WTC11 (cell line): ENCODE measurements at regions not wholly inside any gene's neighbourhood (a gene's known extent, or its start where the extent isn't known, plus 50 kb on each side); places are given as distances from the start of the nearest gene placed in this dataset.

Source experiments
- ATAC-seq: fragments of 200-7000 bp; cut with Tn5 transposase; 2 replicates; pipeline ENCODE4 v1.10.0; 2021; ENCODE audit warnings: mild to moderate bottlenecking, moderate library complexity
- CTCF ChIA-PET: fragments of 300-600 bp; sonication (Branson Sonifier 250); formaldehyde crosslinking; loops from one replicate; lab custom pipeline; 2021; ENCODE audit warnings: antibody characterized with exemption; lab: Charles Lee
- POLR2A ChIA-PET: fragments of 350-600 bp; sonication (Branson Sonifier 250); formaldehyde crosslinking; loops from one replicate; lab custom pipeline; 2021; ENCODE audit warnings: antibody characterized with exemption; lab: Charles Lee
- DNase-seq: peaks from one replicate; pipeline ENCODE4 v3.0.0; 2021; ENCODE audit warnings: low spot score
- H3K27ac Mint-ChIP-seq: 2 replicates; pipeline ENCODE4 v1.8.0; 2021; ENCODE audit warnings: mixed read lengths
- H3K27me3 Mint-ChIP-seq: 2 replicates; pipeline ENCODE4 v1.8.0; 2021; ENCODE audit warnings: low read depth, mild to moderate bottlenecking, moderate library complexity, mixed read lengths
- H3K36me3 Mint-ChIP-seq: 2 replicates; pipeline ENCODE4 v1.8.0; 2021; ENCODE audit warnings: mixed read lengths
- H3K4me1 Mint-ChIP-seq: 2 replicates; pipeline ENCODE4 v1.8.0; 2022; ENCODE audit warnings: mixed read lengths
- H3K4me3 Mint-ChIP-seq: 2 replicates; pipeline ENCODE4 v1.8.0; 2021; ENCODE audit warnings: mild to moderate bottlenecking, moderate library complexity, mixed read lengths
- H3K9me3 Mint-ChIP-seq: 2 replicates; pipeline ENCODE4 v1.8.0; 2021; ENCODE audit warnings: mixed read lengths
- AFF4 ChIP-seq: sonication (generic); formaldehyde crosslinking; IDR thresholded peaks from 2 replicates; pipeline ENCODE4 v1.8.1; 2023; ENCODE audit warnings: mild to moderate bottlenecking, missing genetic modification reagents, borderline replicate concordance
- CBFB ChIP-seq: sonication (generic); formaldehyde crosslinking; IDR thresholded peaks from 2 replicates; pipeline ENCODE4 v1.8.1; 2022; ENCODE audit warnings: mild to moderate bottlenecking, low read depth, missing genetic modification reagents
- E2F4 ChIP-seq: sonication (generic); formaldehyde crosslinking; IDR thresholded peaks from 2 replicates; pipeline ENCODE4 v1.8.1; 2022; ENCODE audit warnings: low read depth, mild to moderate bottlenecking, moderate library complexity, missing genetic modification reagents, borderline replicate concordance
- FOXK1 ChIP-seq: sonication (generic); formaldehyde crosslinking; IDR thresholded peaks from 2 replicates; pipeline ENCODE4 v1.8.0; 2022; ENCODE audit warnings: mild to moderate bottlenecking, moderate library complexity, missing genetic modification reagents
- HMGA2 ChIP-seq: fragments of 250-450 bp; sonication (Bioruptor Pico); IDR thresholded peaks from 2 replicates; pipeline ENCODE4 v1.4.0; 2021; ENCODE audit warnings: mild to moderate bottlenecking, moderate library complexity
- OVOL2 ChIP-seq: fragments of 250-450 bp; sonication (Bioruptor Pico); IDR thresholded peaks from 2 replicates; pipeline ENCODE4 v1.9.0; 2021; ENCODE audit warnings: mild to moderate bottlenecking, borderline replicate concordance
- PRRX2 ChIP-seq: fragments of 250-450 bp; sonication (Bioruptor Pico); IDR thresholded peaks from 2 replicates; pipeline ENCODE4 v1.8.0; 2021; ENCODE audit warnings: mild to moderate bottlenecking
- RELA ChIP-seq: sonication (generic); formaldehyde crosslinking; IDR thresholded peaks from 2 replicates; pipeline ENCODE4 v1.8.1; 2022; ENCODE audit warnings: missing genetic modification reagents, mild to moderate bottlenecking, borderline replicate concordance
- SOX15 ChIP-seq: fragments of 250-450 bp; sonication (Bioruptor Pico); IDR thresholded peaks from 2 replicates; pipeline ENCODE4 v1.9.0; 2021; ENCODE audit warnings: mild to moderate bottlenecking
- TCF7 ChIP-seq: sonication (generic); formaldehyde crosslinking; IDR thresholded peaks from 2 replicates; pipeline ENCODE4 v1.8.0; 2022; ENCODE audit warnings: mild to moderate bottlenecking, low read depth, missing genetic modification reagents, moderate library complexity
- TEAD1 ChIP-seq: sonication (generic); formaldehyde crosslinking; IDR thresholded peaks from 2 replicates; pipeline ENCODE4 v1.8.0; 2022; ENCODE audit warnings: mild to moderate bottlenecking, missing genetic modification reagents
- TEAD4 ChIP-seq: sonication (generic); formaldehyde crosslinking; IDR thresholded peaks from 2 replicates; pipeline ENCODE4 v1.8.0; 2022; ENCODE audit warnings: mild to moderate bottlenecking, missing genetic modification reagents
- USF1 ChIP-seq: sonication (generic); formaldehyde crosslinking; IDR thresholded peaks from 2 replicates; pipeline ENCODE4 v1.8.0; 2022; ENCODE audit warnings: mild to moderate bottlenecking, missing genetic modification reagents
- ZNF416 ChIP-seq: fragments of 250-450 bp; sonication (Bioruptor Pico); IDR thresholded peaks from 2 replicates; pipeline ENCODE4 v1.9.0; 2021; ENCODE audit warnings: mild to moderate bottlenecking, inconsistent platforms
- TF ChIP-seq, protein P1 (sequence below): sonication (generic); formaldehyde crosslinking; IDR thresholded peaks from 2 replicates; pipeline ENCODE4 v1.8.1; 2022; ENCODE audit warnings: missing genetic modification reagents, borderline replicate concordance
- TF ChIP-seq, protein P2 (sequence below): sonication (generic); formaldehyde crosslinking; IDR thresholded peaks from 2 replicates; pipeline ENCODE4 v1.8.1; 2022; ENCODE audit warnings: low read depth, missing genetic modification reagents, borderline replicate concordance
- TF ChIP-seq, protein P3 (sequence below): sonication (generic); formaldehyde crosslinking; IDR thresholded peaks from 2 replicates; pipeline ENCODE4 v1.8.1; 2023; ENCODE audit warnings: mild to moderate bottlenecking, missing genetic modification reagents
- TF ChIP-seq, protein P4 (sequence below): sonication (generic); formaldehyde crosslinking; IDR thresholded peaks from 2 replicates; pipeline ENCODE4 v1.8.0; 2022; ENCODE audit warnings: missing genetic modification reagents
- TF ChIP-seq, protein P5 (sequence below): sonication (generic); formaldehyde crosslinking; IDR thresholded peaks from 2 replicates; pipeline ENCODE4 v1.8.1; 2022; ENCODE audit warnings: mild to moderate bottlenecking, moderate library complexity, missing genetic modification reagents

DNA sequence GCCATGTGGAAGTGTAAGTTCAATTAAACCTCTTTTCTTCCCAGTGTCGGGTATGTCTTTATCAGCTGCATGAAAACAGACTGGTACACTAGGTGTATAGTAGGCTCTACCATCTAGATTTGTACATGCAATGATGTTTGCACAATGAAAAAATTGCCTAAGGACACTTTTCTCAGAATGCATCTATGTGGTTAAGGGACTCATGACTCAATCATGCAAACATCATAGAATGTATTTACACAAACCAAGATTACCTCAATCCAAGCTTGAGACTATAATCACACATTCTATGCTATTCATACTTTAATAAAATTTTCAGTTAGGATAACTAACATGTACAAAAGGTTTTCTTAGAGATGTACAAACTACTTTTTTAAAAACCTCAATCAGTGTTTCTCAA, 1164.5 kb downstream of the CDH12 start:
- ChIA-PET POLR2A (no interaction called here), CTCF (no interaction called here)
- ATAC-seq (no peak), DNase-seq (no peak)
- Mint-ChIP-seq H3K4me1 (peaks cover 4% of the 10 kb centered on the region; the same call in 1 of the 2 replicates), H3K36me3 (no peaks in the 10 kb centered on the region), H3K9me3 (no peaks in the 10 kb centered on the region), H3K27me3 (no peaks in the 10 kb centered on the region), H3K27ac (no peak overlapping the region; the same call in 1 of the 2 replicates), H3K4me3 (no peak overlapping the region)
- no peak for TF ChIP-seq E2F4 (CRISPR knock-in tag)
- no peak for TF ChIP-seq SOX15 (CRISPR knock-in tag)
- no peak for TF ChIP-seq HMGA2 (CRISPR knock-in tag)
- TF ChIP-seq PRRX2 (CRISPR knock-in tag), result no peak
- TF ChIP-seq, protein P1, sequence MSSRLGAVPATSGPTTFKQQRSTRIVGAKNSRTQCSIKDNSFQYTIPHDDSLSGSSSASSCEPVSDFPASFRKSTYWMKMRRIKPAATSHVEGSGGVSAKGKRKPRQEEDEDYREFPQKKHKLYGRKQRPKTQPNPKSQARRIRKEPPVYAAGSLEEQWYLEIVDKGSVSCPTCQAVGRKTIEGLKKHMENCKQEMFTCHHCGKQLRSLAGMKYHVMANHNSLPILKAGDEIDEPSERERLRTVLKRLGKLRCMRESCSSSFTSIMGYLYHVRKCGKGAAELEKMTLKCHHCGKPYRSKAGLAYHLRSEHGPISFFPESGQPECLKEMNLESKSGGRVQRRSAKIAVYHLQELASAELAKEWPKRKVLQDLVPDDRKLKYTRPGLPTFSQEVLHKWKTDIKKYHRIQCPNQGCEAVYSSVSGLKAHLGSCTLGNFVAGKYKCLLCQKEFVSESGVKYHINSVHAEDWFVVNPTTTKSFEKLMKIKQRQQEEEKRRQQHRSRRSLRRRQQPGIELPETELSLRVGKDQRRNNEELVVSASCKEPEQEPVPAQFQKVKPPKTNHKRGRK, result no peak
- no peak for TF ChIP-seq TCF7
- TF ChIP-seq, protein P2, sequence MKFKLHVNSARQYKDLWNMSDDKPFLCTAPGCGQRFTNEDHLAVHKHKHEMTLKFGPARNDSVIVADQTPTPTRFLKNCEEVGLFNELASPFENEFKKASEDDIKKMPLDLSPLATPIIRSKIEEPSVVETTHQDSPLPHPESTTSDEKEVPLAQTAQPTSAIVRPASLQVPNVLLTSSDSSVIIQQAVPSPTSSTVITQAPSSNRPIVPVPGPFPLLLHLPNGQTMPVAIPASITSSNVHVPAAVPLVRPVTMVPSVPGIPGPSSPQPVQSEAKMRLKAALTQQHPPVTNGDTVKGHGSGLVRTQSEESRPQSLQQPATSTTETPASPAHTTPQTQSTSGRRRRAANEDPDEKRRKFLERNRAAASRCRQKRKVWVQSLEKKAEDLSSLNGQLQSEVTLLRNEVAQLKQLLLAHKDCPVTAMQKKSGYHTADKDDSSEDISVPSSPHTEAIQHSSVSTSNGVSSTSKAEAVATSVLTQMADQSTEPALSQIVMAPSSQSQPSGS (CRISPR knock-in tag), result no peak
- TF ChIP-seq, protein P3, sequence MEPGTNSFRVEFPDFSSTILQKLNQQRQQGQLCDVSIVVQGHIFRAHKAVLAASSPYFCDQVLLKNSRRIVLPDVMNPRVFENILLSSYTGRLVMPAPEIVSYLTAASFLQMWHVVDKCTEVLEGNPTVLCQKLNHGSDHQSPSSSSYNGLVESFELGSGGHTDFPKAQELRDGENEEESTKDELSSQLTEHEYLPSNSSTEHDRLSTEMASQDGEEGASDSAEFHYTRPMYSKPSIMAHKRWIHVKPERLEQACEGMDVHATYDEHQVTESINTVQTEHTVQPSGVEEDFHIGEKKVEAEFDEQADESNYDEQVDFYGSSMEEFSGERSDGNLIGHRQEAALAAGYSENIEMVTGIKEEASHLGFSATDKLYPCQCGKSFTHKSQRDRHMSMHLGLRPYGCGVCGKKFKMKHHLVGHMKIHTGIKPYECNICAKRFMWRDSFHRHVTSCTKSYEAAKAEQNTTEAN (CRISPR knock-in tag), result no peak
- TF ChIP-seq FOXK1 (CRISPR knock-in tag), result no peak
- no peak for TF ChIP-seq ZNF416

GRCh38 chr5:21687621-21688020, 1165.5 kb downstream of the CDH12 start:
- H3K9me3 Mint-ChIP-seq, result no peaks in the 10 kb centered on the region
- CTCF ChIA-PET, result no interaction called here
- H3K4me1 Mint-ChIP-seq, result peaks cover 4% of the 10 kb centered on the region; the same call in 1 of the 2 replicates
- POLR2A ChIA-PET, result no interaction called here
- H3K27me3 Mint-ChIP-seq, result no peaks in the 10 kb centered on the region
- ATAC-seq, result no peak
- no peak for DNase-seq
- H3K36me3 Mint-ChIP-seq, result no peaks in the 10 kb centered on the region
- H3K4me3 Mint-ChIP-seq, result no peak overlapping the region
- H3K27ac Mint-ChIP-seq, result no peak overlapping the region
- TF ChIP-seq RELA (no peak), AFF4 (CRISPR knock-in tag) (no peak), CBFB (CRISPR knock-in tag) (no peak), USF1 (no peak), ZNF416 (no peak), OVOL2 (no peak), TEAD4 (no peak), TEAD1 (CRISPR knock-in tag) (no peak)
- TF ChIP-seq, protein P4, sequence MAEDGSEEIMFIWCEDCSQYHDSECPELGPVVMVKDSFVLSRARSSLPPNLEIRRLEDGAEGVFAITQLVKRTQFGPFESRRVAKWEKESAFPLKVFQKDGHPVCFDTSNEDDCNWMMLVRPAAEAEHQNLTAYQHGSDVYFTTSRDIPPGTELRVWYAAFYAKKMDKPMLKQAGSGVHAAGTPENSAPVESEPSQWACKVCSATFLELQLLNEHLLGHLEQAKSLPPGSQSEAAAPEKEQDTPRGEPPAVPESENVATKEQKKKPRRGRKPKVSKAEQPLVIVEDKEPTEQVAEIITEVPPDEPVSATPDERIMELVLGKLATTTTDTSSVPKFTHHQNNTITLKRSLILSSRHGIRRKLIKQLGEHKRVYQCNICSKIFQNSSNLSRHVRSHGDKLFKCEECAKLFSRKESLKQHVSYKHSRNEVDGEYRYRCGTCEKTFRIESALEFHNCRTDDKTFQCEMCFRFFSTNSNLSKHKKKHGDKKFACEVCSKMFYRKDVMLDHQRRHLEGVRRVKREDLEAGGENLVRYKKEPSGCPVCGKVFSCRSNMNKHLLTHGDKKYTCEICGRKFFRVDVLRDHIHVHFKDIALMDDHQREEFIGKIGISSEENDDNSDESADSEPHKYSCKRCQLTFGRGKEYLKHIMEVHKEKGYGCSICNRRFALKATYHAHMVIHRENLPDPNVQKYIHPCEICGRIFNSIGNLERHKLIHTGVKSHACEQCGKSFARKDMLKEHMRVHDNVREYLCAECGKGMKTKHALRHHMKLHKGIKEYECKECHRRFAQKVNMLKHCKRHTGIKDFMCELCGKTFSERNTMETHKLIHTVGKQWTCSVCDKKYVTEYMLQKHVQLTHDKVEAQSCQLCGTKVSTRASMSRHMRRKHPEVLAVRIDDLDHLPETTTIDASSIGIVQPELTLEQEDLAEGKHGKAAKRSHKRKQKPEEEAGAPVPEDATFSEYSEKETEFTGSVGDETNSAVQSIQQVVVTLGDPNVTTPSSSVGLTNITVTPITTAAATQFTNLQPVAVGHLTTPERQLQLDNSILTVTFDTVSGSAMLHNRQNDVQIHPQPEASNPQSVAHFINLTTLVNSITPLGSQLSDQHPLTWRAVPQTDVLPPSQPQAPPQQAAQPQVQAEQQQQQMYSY (CRISPR knock-in tag), result no peak
- TF ChIP-seq, protein P5, sequence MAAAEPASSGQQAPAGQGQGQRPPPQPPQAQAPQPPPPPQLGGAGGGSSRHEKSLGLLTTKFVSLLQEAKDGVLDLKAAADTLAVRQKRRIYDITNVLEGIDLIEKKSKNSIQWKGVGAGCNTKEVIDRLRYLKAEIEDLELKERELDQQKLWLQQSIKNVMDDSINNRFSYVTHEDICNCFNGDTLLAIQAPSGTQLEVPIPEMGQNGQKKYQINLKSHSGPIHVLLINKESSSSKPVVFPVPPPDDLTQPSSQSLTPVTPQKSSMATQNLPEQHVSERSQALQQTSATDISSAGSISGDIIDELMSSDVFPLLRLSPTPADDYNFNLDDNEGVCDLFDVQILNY (CRISPR knock-in tag), result no peak
